ENCODE measurements at regions not wholly inside any gene's neighbourhood (a gene's known extent, or its start where the extent isn't known, plus 50 kb on each side); places are given as distances from the start of the nearest gene placed in this dataset.

GRCh38 chr20:53795170-53795569 is 201.5 kb upstream of the ZNF217 start:
- no peak overlapping the region for H3K4me3 ChIP-seq
- peaks cover 14% of the 10 kb centered on the region for H3K4me1 ChIP-seq (ENCODE audit: insufficient read depth)
- H3K36me3 ChIP-seq (ENCODE audit: low read depth), result no peaks in the 10 kb centered on the region
- H3K4me2 ChIP-seq (ENCODE audit: unreplicated experiment), result peak overlapping the region; percentile 1
- in situ Hi-C loops (cut with MboI), result no loop called here
- no peaks in the 10 kb centered on the region for H3K79me2 ChIP-seq (ENCODE audit: insufficient read depth)
- no peaks in the 10 kb centered on the region for H3K9me2 ChIP-seq (ENCODE audit: insufficient read depth)
- H3K9me3 ChIP-seq (ENCODE audit: low read depth), result no peaks in the 10 kb centered on the region
- WGBS, 2 experiments (ENCODE audit: low coverage in 1 of 2, low lambda C conversion rate in 2 of 2, missing lambda C conversion rate in 2 of 2), result 92 to 94% methylated on average over 3 of the region's 3 CpGs
- TF ChIP-seq EZH2phosphoT487 (IDR thresholded peaks at IDR 0.05; ENCODE audit: insufficient read depth, low read depth) (no peak), EZH2 (IDR thresholded peaks at IDR 0.05; ENCODE audit: insufficient read depth, poor library complexity, severe bottlenecking) (no peak)
- DNase-seq, result peak; percentile 67
- H2AFZ ChIP-seq, result no peak overlapping the region
- H3K27ac ChIP-seq, result peak overlapping the region; percentile 42
- H4K20me1 ChIP-seq (ENCODE audit: insufficient read depth), result no peaks in the 10 kb centered on the region
- no peaks in the 10 kb centered on the region for H3K27me3 ChIP-seq (replicated peaks; ENCODE audit: insufficient read depth)
- peaks cover 13% of the 10 kb centered on the region for H3F3A ChIP-seq (ENCODE audit: insufficient read depth)
- H3K9ac ChIP-seq, result no peak overlapping the region

- H3K36me3 ChIP-seq (ENCODE audit: low read depth), result no peaks in the 10 kb centered on the region
- peak overlapping the region; percentile 1 for H3K4me2 ChIP-seq (ENCODE audit: unreplicated experiment)
- H3K9me2 ChIP-seq (ENCODE audit: insufficient read depth), result no peaks in the 10 kb centered on the region
- no peak overlapping the region for H3K4me3 ChIP-seq
- no peaks in the 10 kb centered on the region for H3K9me3 ChIP-seq (ENCODE audit: low read depth)
- H3K4me1 ChIP-seq (ENCODE audit: insufficient read depth), result peaks cover 19% of the 10 kb centered on the region
- 0 out of 2 replicates have a peak overlapping the region, but pooled peaks have one; percentile 22 for H2AFZ ChIP-seq
- WGBS, 2 experiments (ENCODE audit: low coverage in 1 of 2, low lambda C conversion rate in 2 of 2, missing lambda C conversion rate in 2 of 2), result 80 to 81% methylated on average over 9 of the region's 9 CpGs
- peak; percentile 58 for DNase-seq
- in situ Hi-C loops (cut with MboI), result no loop called here
- peaks cover 19% of the 10 kb centered on the region for H3F3A ChIP-seq (ENCODE audit: insufficient read depth)
- H3K27me3 ChIP-seq (replicated peaks; ENCODE audit: insufficient read depth), result no peaks in the 10 kb centered on the region
- no peak overlapping the region for H3K9ac ChIP-seq
- H4K20me1 ChIP-seq (ENCODE audit: insufficient read depth), result no peaks in the 10 kb centered on the region
- peak overlapping the region; percentile 42 for H3K27ac ChIP-seq
- no peaks in the 10 kb centered on the region for H3K79me2 ChIP-seq (ENCODE audit: insufficient read depth)
- no peak for TF ChIP-seq EZH2 (IDR thresholded peaks at IDR 0.05; ENCODE audit: insufficient read depth, poor library complexity, severe bottlenecking)
- TF ChIP-seq EZH2phosphoT487 (IDR thresholded peaks at IDR 0.05; ENCODE audit: insufficient read depth, low read depth), result no peak
Observed at GRCh38 chr20:53794529-53795115, 201.0 kb upstream of the ZNF217 start.

DNA sequence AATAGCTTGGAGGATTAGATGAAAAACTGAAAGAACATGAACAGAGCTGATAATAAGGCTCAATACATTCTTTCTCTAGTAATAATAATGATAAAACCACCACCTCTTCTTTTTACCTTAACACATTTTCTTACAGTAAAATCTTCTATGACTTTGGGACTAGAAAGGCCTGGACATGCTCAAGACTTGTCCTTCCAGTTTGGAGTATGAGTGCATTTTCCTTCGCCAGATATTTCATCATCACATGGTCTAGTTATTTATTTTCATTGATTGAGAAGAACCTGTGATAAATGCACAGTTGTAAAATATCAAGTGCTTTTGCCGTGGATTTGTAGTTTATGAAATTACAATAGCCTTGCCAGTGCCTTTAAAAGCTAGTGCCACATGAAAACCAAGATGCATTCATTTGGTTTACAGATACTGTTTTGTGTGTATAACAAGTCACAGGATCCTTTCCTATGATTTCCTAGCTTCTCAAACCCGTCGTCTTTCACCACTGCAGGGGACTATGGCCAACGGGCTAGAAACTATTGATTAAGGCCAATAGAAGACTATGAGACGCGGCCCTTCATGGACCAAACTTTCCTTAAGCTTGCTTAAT is 200.2 kb upstream of the ZNF217 start:
- H3K9ac ChIP-seq, result no peak overlapping the region
- H3K4me2 ChIP-seq (ENCODE audit: unreplicated experiment), result no peak overlapping the region
- H3K27me3 ChIP-seq (replicated peaks; ENCODE audit: insufficient read depth), result no peaks in the 10 kb centered on the region
- no peak for DNase-seq
- H3K79me2 ChIP-seq (ENCODE audit: insufficient read depth), result no peaks in the 10 kb centered on the region
- H3K4me3 ChIP-seq, result no peak overlapping the region
- H3K9me2 ChIP-seq (ENCODE audit: insufficient read depth), result no peaks in the 10 kb centered on the region
- no peaks in the 10 kb centered on the region for H4K20me1 ChIP-seq (ENCODE audit: insufficient read depth)
- in situ Hi-C loops (cut with MboI), result no loop called here
- H3K36me3 ChIP-seq (ENCODE audit: low read depth), result no peaks in the 10 kb centered on the region
- no peak overlapping the region for H3K27ac ChIP-seq
- WGBS, 2 experiments (ENCODE audit: low coverage in 1 of 2, low lambda C conversion rate in 2 of 2, missing lambda C conversion rate in 2 of 2), result 95 to 96% methylated on average over 7 of the region's 7 CpGs
- H2AFZ ChIP-seq, result no peak overlapping the region
- H3F3A ChIP-seq (ENCODE audit: insufficient read depth), result peaks cover 24% of the 10 kb centered on the region
- H3K4me1 ChIP-seq (ENCODE audit: insufficient read depth), result peaks cover 26% of the 10 kb centered on the region
- no peak for TF ChIP-seq EZH2phosphoT487 (IDR thresholded peaks at IDR 0.05; ENCODE audit: insufficient read depth, low read depth)
- TF ChIP-seq EZH2 (IDR thresholded peaks at IDR 0.05; ENCODE audit: insufficient read depth, poor library complexity, severe bottlenecking), result no peak
- no peaks in the 10 kb centered on the region for H3K9me3 ChIP-seq (ENCODE audit: low read depth)

DNA sequence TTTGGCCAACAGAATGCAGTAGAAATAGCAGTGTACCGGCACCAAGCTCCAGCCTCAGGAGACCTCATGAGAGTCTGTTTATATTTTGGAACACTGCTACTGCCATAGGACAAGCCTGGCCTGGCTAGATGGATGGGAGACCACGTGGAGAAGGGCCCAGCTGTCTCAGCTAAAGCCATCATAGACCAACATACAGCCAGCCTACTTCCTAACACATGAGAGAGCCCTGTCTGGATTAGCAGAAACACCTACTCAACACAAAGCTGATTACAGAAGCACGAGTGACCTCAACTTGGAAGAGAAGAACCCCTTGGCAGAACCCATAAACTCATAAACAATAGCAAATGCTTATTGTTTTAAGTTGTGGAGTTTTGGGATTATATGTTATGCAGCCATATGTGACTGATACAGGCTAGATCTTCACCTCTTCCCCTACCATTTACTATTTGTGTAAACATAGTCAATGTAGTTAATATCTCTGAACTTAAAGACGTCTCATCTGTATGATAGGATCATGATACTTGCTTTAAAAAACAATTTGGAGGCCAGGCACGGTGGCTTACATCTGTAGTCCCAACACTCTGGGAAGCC is 199.4 kb upstream of the ZNF217 start:
- Histone ChIP-seq H3K9ac (no peak overlapping the region), H2AFZ (no peak overlapping the region), H3K4me2 (ENCODE audit: unreplicated experiment) (no peak overlapping the region), H3K27ac (no peak overlapping the region), H3K36me3 (ENCODE audit: low read depth) (no peaks in the 10 kb centered on the region), H3K9me3 (ENCODE audit: low read depth) (no peaks in the 10 kb centered on the region), H3K79me2 (ENCODE audit: insufficient read depth) (no peaks in the 10 kb centered on the region), H3K4me3 (no peak overlapping the region), H3F3A (ENCODE audit: insufficient read depth) (peaks cover 24% of the 10 kb centered on the region), H3K9me2 (ENCODE audit: insufficient read depth) (no peaks in the 10 kb centered on the region), H3K4me1 (ENCODE audit: insufficient read depth) (peaks cover 26% of the 10 kb centered on the region), H4K20me1 (ENCODE audit: insufficient read depth) (no peaks in the 10 kb centered on the region), H3K27me3 (replicated peaks; ENCODE audit: insufficient read depth) (no peaks in the 10 kb centered on the region)
- no peak for TF ChIP-seq EZH2phosphoT487 (IDR thresholded peaks at IDR 0.05; ENCODE audit: insufficient read depth, low read depth)
- TF ChIP-seq EZH2 (IDR thresholded peaks at IDR 0.05; ENCODE audit: insufficient read depth, poor library complexity, severe bottlenecking), result no peak
- 96% methylated on average over 5 of the region's 5 CpGs for WGBS, 2 experiments (ENCODE audit: low coverage in 1 of 2, low lambda C conversion rate in 2 of 2, missing lambda C conversion rate in 2 of 2)
- no peak for DNase-seq
- in situ Hi-C loops (cut with MboI), result no loop called here
